Globus pallidus (tissue), 1 donor: ENCODE measurements at regions not wholly inside any gene's neighbourhood (a gene's known extent, or its start where the extent isn't known, plus 50 kb on each side); places are given as distances from the start of the nearest gene placed in this dataset.
A peak's percentile ranks its signal among the peaks of the same experiment; 100 is the strongest.

ENCODE experiments used
- DNase-seq: peaks from one replicate; pipeline ENCODE4 v3.0.0-alpha.2; 2015; ENCODE audit warnings: low spot score

DNA sequence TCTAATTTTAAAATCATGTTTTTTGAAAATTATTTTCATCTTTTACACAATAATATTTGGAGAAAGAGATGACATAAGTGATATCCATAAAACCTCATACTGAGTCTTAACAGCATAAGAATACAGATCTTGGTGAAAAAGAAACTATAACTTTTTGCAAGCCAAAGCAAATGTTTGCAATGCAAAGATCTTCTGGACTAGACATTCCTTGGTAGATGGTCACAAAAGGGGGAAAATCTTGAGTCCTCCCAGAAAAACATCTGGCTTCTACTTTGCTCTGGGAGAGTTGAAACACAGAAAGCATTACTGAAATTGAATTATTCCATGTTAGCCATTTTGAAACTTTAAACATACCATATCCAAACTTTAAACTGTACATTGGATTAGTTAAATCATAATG is 308.2 kb downstream of the ANXA1 start:
- no peak for DNase-seq

DNA sequence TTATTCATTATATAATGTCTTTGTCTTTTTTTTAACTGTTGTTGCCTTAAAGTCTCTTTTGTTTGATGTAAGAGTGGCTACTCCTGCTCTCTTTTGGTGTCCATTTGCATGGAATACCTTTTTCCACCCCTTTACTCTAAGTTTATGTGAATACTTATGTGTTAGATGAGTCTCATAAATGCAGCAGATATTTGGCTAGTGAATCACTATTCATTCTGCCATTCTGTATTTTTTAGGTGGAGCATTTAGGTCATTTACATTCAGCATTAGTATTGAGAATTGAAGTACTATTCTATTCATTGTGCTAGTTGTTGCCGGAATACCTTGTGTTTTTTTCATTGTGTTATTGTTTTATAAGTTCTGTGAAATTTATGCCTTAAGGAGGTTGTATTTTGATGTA is 317.1 kb downstream of the ANXA1 start:
- DNase-seq: no peak

DNA sequence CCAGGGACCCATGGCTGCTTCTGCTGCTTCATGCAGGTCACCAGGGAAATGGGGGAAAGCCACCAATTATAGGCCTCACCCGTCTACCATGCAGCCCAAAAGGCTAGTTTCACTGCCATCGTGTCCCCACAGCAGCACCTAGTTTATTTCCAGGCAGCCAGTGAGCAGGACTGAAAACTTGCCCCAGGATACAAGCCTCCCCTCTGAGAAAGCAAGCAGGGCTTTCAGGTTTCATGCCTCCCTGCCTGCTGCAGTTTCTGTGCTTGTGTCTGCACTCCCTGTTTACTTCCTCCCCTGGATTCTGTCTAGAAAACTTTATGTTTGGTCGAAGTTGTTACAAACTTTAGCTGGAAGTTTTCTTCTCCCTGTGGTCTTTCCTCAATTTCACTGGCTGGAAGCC is 319.1 kb downstream of the ANXA1 start:
- DNase-seq: no peak

DNA sequence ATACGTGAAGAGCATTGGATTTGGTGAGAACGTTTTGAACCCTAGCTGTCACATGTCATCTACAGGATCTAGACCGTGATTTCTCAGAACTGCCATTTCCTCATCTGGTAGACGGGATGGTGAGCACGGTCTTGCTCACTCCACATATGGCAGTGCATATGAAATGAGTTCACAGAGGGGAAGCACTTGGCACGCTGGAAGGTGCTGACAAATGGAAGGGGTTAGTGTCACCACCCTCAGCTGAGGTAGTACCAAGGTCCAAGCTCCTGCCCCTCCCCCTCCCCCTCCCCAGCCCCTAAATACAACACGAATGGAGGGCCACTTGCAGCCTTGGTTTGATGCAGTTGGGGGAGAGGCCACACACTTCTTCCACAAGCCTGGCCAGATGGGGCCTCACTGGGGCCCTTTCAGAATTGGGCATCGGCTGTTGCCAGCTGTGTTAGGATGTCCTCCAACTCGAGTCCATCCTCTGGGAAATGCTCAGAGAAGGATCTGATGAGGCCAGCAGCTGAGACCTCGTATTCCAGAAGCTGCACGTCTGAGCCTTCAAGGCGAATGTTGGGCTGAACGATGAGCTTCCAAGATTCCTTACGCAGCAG is 322.4 kb downstream of the ANXA1 start:
- DNase-seq: no peak

DNA sequence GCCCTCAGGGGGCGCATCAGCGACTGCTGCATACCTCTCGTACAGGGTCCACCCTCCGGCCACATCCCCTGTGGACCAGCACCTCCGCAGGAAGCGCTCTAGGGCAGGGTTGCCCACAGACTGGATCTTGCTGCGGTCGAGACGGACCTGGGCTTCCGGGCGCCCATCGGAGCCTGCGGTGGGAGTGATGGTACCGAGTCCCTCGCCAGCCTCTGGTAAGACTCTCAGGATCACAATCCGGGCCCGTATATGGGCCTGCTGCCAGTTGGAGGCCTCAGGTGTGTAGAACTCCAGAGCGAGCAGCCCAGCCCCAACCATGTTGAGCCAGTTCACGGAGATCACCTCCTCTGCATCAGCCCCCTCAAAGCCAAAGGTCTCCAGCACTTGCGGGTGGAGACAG is 323.0 kb downstream of the ANXA1 start:
- DNase-seq: no peak

DNA sequence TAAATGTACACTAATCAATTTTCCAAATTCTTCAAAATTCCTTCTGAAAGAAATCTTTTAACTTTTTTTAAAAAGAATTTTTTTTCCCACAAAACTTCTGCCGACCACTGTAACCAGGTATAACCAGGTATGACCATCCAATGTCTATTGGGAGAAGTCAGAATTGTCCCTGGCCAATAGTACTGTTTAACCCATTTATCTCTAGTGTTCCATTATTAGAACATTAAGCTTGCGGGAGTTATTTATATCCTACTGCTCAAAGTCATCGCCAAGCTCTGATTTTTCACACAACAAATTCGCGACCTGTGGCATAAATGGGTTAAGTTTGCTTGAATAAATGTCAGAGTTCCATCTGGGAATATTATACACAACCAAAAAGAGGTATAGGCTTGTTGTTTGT is 343.2 kb downstream of the ANXA1 start:
- DNase-seq: no peak

DNA sequence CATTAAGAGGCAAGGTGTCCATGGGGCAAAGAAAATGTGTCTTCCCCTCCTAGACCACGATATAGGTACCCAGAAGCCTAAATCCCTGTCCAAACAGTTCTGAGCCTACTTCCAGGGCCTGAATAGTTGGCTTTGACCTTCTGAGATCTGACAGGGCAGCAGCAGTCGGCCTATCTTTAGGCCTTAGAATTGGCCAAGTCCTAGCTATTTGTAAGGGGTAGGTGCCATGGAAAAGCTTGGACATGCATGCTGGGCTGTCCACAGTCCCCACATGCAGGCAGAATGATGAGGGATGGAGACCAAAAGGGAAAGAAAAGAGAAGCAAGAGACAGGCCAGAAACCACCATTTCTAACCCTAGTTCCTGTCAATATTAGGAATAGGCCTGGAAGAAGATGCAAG is 346.1 kb downstream of the ANXA1 start:
- no peak for DNase-seq

DNA sequence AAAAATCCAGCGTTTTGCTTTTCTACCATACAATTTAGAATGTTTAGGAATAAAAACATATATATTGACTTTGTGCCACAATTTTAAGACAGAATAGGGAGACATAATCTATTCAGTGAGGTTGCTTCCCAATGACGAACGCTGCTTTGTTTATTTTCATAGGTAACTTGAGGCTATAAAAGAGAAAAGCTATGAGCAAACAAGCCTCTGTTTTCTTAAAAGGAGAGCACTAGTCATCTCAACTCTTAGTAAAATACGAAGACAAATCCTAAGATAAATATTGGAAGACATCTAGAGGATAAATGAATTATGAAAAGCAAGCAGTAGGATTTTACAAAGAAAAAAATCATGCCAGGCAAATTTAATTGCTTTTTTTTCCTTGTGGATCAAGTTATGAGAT is 363.6 kb downstream of the ANXA1 start:
- DNase-seq: no peak

DNA sequence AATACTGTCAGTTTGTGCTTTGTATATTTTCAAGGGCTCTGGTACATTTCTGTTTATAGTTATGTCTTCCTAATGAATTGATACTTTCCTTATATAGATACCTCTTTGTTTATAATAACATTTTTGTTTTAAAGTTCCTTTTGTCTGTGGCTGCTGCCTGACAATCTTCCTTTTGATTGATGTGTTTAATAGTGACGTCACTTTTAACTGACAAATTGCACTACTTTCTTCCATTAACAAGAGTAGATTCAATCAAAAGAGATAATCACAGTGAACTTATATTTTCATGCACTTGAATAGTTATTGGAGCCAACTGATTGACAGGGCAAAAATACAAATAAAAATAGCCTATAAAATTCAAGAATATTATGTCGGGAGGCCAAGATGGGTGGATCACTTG is 371.7 kb downstream of the ANXA1 start:
- no peak for DNase-seq

DNA sequence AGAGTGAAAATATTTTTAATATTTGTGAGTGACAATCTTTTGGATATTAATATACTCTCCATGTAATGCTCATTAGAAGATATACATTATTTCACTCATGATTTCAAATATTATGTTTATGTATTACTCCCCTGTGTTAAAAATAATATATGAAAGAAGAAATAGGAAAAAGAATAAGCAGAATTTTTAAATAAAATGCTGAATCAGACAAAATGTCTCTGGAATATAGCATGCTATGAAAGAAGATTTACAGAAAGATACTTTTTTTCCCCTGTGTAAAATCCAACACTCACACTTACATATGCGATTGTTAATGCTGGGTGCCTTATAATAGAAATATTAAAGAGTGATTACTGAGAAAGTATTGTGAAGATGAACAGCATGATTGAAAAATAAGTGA is 373.7 kb downstream of the ANXA1 start:
- no peak for DNase-seq

DNA sequence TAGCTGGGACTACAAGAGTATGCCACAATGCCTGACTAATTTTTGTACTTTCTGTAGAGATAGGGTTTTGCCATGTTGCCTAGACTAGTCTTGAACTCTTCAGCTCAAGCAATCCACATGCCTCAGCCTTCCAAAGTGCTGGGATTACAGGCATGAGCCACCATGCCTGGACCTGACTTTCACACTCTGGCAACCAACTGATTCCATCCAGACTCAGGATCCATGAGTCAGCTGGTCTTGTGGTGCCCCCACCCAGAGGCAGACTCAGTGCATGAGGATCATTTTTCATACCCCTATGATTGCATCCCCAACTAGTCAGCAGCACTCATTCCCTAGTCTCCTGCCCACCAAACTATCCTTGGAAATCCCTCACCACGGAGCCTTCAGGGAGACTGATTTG is 375.9 kb downstream of the ANXA1 start:
- no peak for DNase-seq

DNA sequence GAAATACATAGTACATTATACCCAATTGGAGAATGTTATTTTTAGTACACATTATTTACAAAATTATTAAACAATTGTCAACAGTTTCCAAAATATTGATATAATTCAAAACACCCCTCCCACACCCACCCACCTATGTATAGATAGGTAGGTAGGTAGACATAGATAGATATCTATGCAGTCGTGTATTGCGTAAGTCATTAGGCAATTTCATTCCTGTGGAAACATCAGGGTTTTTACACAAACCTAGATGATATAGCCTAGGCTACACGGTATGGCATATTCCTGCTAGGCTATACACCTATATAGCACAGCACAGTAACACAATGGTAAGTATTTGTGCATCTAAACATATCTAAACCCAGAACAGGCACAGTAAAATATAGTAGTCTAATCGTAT is 377.3 kb downstream of the ANXA1 start:
- no peak for DNase-seq

DNA sequence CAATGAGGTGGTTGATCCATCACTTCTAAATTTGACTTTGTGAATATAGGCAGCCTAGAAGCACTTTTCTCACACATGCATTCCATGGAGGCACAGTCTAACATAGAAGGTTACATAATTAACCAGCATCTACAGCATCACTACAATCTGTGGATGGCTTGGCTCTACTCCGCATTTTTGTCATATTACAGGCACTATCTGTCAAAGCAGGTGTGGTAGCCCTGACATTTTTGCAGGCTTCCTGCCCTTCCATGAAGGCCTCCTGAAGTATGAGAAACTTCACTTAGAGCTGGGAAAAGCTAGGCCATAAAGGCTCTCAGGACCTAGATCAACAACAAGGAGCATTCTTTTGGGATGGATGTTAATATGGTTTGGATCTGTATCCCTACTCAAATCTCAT is 378.0 kb downstream of the ANXA1 start:
- no peak for DNase-seq

DNA sequence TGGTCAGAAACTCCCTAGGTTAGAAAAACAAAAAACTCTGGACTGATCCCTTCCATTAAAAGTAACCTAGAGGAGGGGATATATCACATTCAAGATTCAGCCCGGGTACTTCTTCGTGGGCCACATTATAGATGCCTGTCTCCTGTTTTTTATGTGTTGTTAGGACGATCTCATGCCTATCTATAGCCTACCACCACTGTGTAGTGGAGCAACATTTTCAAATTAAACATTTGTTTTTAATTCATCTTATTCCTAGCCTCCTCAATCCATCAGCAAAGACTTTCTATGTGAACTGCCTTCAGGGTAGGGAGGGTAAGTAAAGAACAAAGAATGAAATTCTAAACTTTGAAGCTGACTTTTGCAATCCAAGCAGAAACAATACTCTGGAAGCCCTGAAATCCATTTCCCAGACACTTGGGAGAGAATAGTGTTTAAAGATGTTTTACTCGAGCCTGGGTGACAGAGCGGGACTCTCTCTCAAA is 379.4 kb downstream of the ANXA1 start:
- no peak for DNase-seq

DNA sequence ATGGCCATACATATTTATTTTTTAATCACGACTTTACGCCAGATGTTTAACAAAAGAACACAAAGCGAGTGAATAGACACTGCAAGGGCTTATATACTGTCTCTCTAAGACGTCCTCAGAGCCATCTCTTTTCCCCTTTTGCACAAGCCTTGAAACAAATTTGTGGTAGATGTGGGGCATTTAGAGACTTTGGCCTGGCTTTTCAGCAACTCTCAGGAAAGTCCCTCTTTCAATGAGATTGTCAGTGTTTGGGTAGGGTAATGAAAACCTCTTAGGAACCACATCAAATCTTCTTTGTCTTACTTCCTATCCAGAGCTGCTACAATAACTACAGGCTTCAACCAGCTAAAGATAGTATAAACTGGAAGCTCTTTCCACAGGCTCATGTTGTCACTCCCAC is 380.0 kb downstream of the ANXA1 start:
- no peak for DNase-seq

DNA sequence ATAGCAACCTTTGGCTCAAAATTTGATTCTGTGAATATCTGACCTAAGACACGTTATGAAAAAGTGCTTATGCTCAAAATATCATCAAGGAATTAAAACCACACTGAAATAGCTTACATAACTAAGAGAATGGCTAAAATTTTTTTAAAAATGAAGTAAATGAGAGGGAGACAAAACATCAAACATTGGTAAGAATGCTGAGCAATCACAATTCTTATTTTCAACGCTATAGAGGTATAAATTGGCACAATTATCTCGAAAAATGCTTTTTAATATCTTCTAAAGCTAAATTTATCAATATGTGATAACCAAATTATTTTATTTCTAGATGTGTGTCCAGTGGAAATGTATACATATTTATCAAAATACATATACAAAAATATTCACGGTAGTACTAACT is 381.3 kb downstream of the ANXA1 start:
- DNase-seq: no peak

DNA sequence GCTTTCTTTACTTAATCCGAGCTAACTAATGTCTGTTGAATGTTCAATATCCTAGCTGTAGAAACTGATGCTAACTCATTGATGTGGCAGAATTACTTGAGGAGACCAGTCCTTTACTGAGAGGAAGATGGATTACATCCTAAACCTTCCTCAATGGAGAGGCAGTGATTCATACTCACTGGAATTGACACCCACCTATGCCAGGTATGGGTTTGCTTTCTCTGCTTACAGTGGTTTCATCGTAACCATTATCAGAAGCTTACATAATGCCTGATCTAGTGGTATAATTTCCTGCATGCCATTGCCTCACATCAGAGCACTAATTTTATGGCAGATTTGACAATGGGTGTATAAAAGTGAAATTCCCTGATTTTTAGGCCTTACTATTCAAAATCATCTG is 384.7 kb downstream of the ANXA1 start:
- DNase-seq: no peak

DNA sequence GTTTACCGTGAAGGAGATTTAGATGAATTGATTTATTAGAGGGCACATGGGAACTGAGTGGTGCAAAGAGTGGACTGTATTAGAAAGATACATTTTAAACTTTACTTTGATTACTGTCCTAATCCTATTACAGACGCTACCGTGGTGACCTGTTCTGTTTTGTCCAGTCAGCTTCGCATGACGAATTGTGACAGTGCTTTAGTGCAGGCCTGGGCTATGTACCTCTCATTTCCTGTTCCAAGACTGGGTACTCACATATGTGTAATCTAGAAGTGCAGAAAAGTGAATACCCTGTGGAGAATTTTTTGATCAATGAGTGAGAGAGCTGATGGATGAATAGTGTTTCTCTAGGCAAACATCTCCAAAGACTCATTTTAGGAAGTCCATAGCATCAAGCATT is 385.9 kb downstream of the ANXA1 start:
- no peak for DNase-seq

DNA sequence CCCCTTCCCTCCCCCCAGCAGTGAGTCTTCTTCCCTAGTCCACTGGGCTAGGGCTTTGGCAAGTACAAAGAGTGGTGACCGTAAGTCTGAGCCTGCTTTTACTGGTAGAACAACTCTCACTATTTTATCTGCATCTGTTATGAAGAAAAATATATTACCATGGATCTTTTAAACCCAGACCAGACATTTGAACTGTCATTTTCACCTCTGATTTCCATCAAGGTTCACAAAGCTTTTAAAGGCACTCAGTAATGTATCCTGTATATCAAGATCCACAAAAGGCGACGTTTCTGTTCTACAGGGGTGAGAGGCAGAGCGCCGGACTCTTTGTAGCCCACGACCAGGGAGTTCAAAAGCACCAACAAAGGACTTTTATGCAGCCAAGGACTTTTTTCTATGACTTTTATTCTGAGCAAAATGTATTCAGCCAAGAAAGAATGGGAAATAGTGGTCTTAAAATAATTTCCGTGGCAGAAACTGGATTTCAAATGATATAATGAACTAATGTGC is 388.3 kb downstream of the ANXA1 start:
- no peak for DNase-seq

DNA sequence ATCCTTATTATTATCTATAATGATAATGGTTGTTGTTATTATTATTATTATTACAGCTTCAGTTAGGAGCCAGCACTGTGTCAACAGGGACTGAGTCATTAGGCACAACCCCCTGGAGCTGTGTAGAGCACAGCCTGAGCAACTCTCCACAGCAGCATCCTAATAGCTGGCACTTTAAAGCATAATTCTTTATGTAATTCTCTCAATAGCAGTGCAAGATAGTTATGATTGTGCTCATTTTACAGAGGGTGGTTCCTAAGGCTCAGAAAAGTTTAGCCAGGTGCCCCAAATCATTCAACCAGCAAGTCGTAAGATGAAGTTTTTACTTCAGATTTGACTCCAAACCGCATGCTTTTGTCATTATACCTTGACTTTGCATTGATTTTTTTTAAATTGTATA is 390.3 kb downstream of the ANXA1 start:
- DNase-seq: no peak

DNA sequence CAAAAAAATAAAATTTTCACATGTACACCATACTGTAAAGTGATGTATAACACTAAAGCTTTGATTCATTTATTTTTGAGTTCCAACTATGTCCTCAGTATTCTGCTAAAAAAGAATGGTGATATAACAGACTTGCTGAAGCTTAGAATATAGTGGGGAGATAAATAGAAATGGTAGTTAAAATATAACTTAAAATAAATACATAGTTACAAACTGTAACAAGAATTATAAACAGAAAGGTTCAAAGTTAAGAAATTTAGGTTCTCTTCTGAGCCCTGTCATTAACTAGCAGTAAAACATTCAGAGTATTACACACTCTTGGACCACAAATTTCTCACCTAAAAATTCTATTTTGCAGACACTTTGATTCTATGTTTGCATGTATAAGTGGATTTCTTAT is 392.1 kb downstream of the ANXA1 start:
- DNase-seq: no peak

DNA sequence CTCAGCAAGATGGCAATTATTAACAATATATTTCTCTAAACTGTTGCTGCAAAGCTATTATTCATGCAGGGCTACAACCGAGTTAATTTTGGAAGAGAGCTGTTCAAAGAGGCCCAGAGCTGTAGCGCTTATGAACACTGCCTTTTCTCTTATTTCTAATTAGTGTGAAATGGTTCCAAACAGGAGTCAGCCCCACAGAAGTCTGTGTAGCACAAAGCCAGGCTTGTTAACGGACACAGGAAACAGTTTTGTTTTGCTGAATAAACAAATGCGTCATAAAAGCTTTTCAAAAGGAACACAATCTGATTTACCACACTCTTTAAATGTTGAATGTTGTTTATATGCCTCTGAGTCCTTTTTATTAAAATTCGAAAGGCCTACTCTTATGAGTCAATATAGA is 396.5 kb downstream of the ANXA1 start:
- peak; percentile 72 for DNase-seq

DNA sequence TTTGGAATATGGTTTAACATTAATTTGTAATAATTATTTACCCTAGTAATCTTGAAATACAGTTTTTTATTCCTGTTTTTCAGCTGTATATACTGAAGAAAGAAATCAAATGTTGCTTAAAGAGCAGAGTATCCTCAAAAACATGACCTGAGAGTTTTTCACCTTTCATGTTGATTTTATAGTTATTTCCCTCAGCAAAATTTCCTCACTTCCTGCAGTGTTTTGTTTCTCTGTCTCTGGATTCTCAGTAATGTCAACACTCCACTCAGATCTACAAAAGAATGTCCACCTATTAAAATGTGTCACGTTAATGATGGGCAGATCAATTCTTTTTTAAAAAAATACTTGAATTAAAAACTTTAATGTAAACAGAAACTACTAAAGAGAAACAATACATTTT is 398.3 kb downstream of the ANXA1 start:
- DNase-seq: no peak

DNA sequence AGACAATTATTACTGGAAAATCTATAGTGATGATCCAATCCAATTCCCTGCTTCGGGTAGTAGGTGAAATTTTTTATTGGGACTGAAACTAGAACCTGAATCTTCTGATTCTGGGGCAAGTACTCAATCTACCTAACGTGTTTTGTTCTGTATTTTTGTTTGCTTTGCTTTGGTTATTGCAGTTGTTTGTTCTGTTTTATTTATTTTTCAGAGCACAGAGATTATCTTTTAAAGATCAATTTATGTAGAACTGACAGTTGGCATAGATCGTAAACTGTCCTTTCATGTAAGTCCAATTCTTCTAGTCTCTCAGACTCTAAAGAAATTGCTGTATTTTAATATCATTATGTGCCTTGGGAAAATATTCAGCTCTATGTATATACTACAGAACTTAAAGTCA is 401.6 kb downstream of the ANXA1 start:
- no peak for DNase-seq

DNA sequence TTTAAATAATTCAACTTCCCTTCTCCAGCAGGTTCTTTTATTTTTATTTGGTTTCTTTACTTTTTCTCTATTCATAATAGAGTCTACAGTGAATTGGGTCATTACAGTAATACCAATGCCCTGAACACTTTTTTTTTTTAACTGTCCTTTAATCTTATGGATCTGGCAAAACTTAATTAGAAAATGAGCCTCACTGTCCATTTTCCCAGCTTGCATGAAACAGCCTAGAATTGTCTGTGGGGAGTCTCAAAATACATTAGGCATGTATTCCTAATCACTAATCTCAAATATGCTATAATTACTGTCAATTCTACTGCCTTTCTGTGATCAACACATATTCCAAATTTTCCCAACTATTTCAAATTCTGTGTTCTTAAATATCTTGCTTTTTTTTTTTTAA is 406.8 kb downstream of the ANXA1 start:
- no peak for DNase-seq
